Transverse colon (tissue), 4 donors: ENCODE measurements at regions not wholly inside any gene's neighbourhood (a gene's known extent, or its start where the extent isn't known, plus 50 kb on each side); places are given as distances from the start of the nearest gene placed in this dataset.
A peak's percentile ranks its signal among the peaks of the same experiment; 100 is the strongest.
"Not testable (repeated sequence)": the region's sequence is repeated elsewhere in the genome, so short reads cannot be mapped to it uniquely, and the experiment has no call there.

Experiments
- DNase-seq: peaks from one replicate; pipeline ENCODE4 v3.0.0-alpha.2; 2019
- H3K27ac ChIP-seq, 4 donors: fragments of 200-600 bp; sonication (generic); 2 replicates each; pipeline ENCODE4 v1.5.1; 2016 to 2018; ENCODE audit warnings: inconsistent platforms in 4 of 4
- H3K27me3 ChIP-seq: fragments of 200-600 bp; sonication (generic); 2 replicates; pipeline ENCODE4 v1.5.1; 2017; ENCODE audit warnings: inconsistent platforms
- H3K36me3 ChIP-seq, 4 donors: fragments of 200-600 bp; sonication (generic); 2 replicates each; pipeline ENCODE4 v1.5.1; 2017 to 2019; ENCODE audit warnings: inconsistent platforms in 4 of 4
- H3K4me1 ChIP-seq, 4 donors: fragments of 200-600 bp; sonication (generic); 2 replicates each; pipeline ENCODE4 v1.5.1; 2017 to 2020; ENCODE audit warnings: inconsistent platforms in 4 of 4
- H3K4me3 ChIP-seq, 4 donors: fragments of 200-600 bp; sonication (generic); 1 replicate in 1 of 4; 2 replicates in 3 of 4; pipeline versions ENCODE4 v1.5.1 to v1.6.1; 2017 to 2019; ENCODE audit warnings: inconsistent platforms in 4 of 4
- H3K9me3 ChIP-seq, 2 donors: fragments of 200-600 bp; sonication (generic); 2 replicates each; pipeline ENCODE4 v1.5.1; 2017 to 2019; ENCODE audit warnings: inconsistent platforms in 2 of 2
- CTCF ChIP-seq, 5 experiments: fragments of 200-600 bp in 3 of 5; fragments of 450-650 bp in 2 of 5; sonication (generic) in 3 of 5; IDR thresholded peaks; 1 replicate in 2 of 5; 2 replicates in 3 of 5; pipeline ENCODE4 v1.5.1; 2016 to 2017; ENCODE audit warnings: antibody characterized with exemption in 5 of 5, inconsistent platforms in 3 of 5, mild to moderate bottlenecking in 2 of 5, moderate library complexity in 1 of 5
- EP300 ChIP-seq: sonication (generic); formaldehyde crosslinking; IDR thresholded peaks from one replicate; pipeline ENCODE4 v1.6.1; 2017; ENCODE audit warnings: antibody characterized with exemption, low read depth
- POLR2A ChIP-seq: fragments of 450-650 bp; IDR thresholded peaks from one replicate; pipeline ENCODE4 v1.6.1; 2016; ENCODE audit warnings: antibody characterized with exemption, mild to moderate bottlenecking, moderate library complexity
- POLR2AphosphoS5 ChIP-seq, 3 donors: sonication (generic); formaldehyde crosslinking; IDR thresholded peaks; one replicate each; pipeline ENCODE4 v1.6.1; 2016; ENCODE audit warnings: antibody characterized with exemption in 3 of 3
- WGBS, 2 donors: methylation state at CpG; one replicate each; pipeline ENCODE4 v1.1.5; 2018; ENCODE audit warnings: low coverage in 1 of 2; 5-methylcytosine and 5-hydroxymethylcytosine counted together
- in situ Hi-C, 4 donors: fragments of 200-750 bp; cut with MboI; loops; one replicate each; pipeline versions ENCODE4 v1.15.0 to v1.15.1; 2017; ENCODE audit warnings: low sequenced_read_pairs in 3 of 4, low pct_ligation_motif_present in 1 of 4, low pct_unique_long_range_greater_than_20kb in 1 of 4
- intact Hi-C: fragments of 100-400 bp; cut with DNase I; formaldehyde crosslinking; loops from one replicate; pipeline ENCODE4 v1.15.1; 2023; ENCODE audit warnings: low total_unique reads

- H3K4me3 ChIP-seq, result no peak overlapping the region
- TF ChIP-seq CTCF (IDR thresholded peaks at IDR 0.05) (no peak), POLR2AphosphoS5 (IDR thresholded peaks at IDR 0.05) (no peak), POLR2A (no peak), EP300 (no peak)
- H3K36me3 ChIP-seq, result no peaks in the 10 kb centered on the region
- intact Hi-C loops, result no loop called here
- in situ Hi-C loops, result no loop called here
- no peaks in the 10 kb centered on the region for H3K9me3 ChIP-seq
- peak overlapping the region in 2 of 4 donors; percentile 65 to 77 for H3K27ac ChIP-seq
- no peak for DNase-seq
- 92 to 95% methylated on average over 2 of the region's 2 CpGs for WGBS, 2 donors
- peaks cover 6 to 25% (median 7%) of the 10 kb centered on the region in 4 donors for H3K4me1 ChIP-seq
- H3K27me3 ChIP-seq, result no peaks in the 10 kb centered on the region
Measured at GRCh38 chr3:177453451-177453844, 256.2 kb upstream of the TBL1XR1 start.

- intact Hi-C loops, H3K4me3 ChIP-seq, DNase-seq, in situ Hi-C loops, H3K36me3 ChIP-seq, H3K27me3 ChIP-seq, H3K9me3 ChIP-seq: not testable (repeated sequence)
- Histone ChIP-seq H3K27ac (peak overlapping the region in 1 of 4 donors; percentile 4), H3K4me1 (peaks cover 0 to 16% (median 7%) of the 10 kb centered on the region in 4 donors)
- 90 to 100% methylated on average over 1 of the region's 1 CpG for WGBS, 2 donors
Measured at GRCh38 chr3:177457204-177457603, 259.9 kb upstream of the TBL1XR1 start.

GRCh38 chr3:177459401-177459800, 262.1 kb upstream of the TBL1XR1 start:
- Histone ChIP-seq H3K4me1 (peaks cover 0 to 10% (median 4%) of the 10 kb centered on the region in 4 donors), H3K9me3 (no peaks in the 10 kb centered on the region), H3K27ac (peak overlapping the region; percentile 50 to 72 (median 58)), H3K27me3 (no peaks in the 10 kb centered on the region), H3K4me3 (no peak overlapping the region), H3K36me3 (no peaks in the 10 kb centered on the region)
- 71 to 78% methylated on average over 2 of the region's 2 CpGs for WGBS, 2 donors
- intact Hi-C loops, result no loop called here
- in situ Hi-C loops, result no loop called here
- no peak for DNase-seq
- TF ChIP-seq CTCF (IDR thresholded peaks at IDR 0.05) (no peak), POLR2AphosphoS5 (IDR thresholded peaks at IDR 0.05) (peak; percentile 57 to 76 (median 69))

GRCh38 chr3:177460047-177460446, 262.8 kb upstream of the TBL1XR1 start:
- no peaks in the 10 kb centered on the region for H3K36me3 ChIP-seq
- in situ Hi-C loops, result no loop called here

More at GRCh38 chr3:177460047-177460446, 262.8 kb upstream of the TBL1XR1 start:
- TF ChIP-seq EP300 (no peak), POLR2AphosphoS5 (IDR thresholded peaks at IDR 0.05) (no peak), CTCF (IDR thresholded peaks at IDR 0.05) (no peak), POLR2A (no peak)
- Histone ChIP-seq H3K4me1 (peaks cover 0 to 10% (median 6%) of the 10 kb centered on the region in 4 donors), H3K9me3 (no peaks in the 10 kb centered on the region), H3K27ac (peak overlapping the region; percentile 50 to 72 (median 58)), H3K4me3 (no peak overlapping the region), H3K27me3 (no peaks in the 10 kb centered on the region)
- no peak for DNase-seq
- 39 to 59% methylated on average over 6 to 7 of the region's 7 CpGs for WGBS, 2 donors
- intact Hi-C loops, result loop anchor here (10.0 kb wide), 1 partner anchor 135 kb away; no protein-coding TSS in a partner anchor
